HepG2 (cell line): ENCODE measurements at regions not wholly inside any gene's neighbourhood (a gene's known extent, or its start where the extent isn't known, plus 50 kb on each side); places are given as distances from the start of the nearest gene placed in this dataset.

ENCODE experiments used
- ATAC-seq: fragments of 200-7000 bp; cut with Tn5 transposase; 3 replicates; pipeline ENCODE4 v1.9.1; 2020; ENCODE audit warnings: mild to moderate bottlenecking, moderate library complexity
- BruUV-seq: library from RNA; stranded (reverse); fragments of 400-500 nt; replicated peaks from 2 replicates; lab custom pipeline; 2021; lab: Mats Ljungman, UMichigan
- CTCF ChIA-PET: fragments of 300-600 bp; formaldehyde crosslinking; extraction: SDS; loops from one replicate; lab custom pipeline; 2021; ENCODE audit warnings: low total read pairs, inconsistent platforms, low intra/inter-chr PET ratio; lab: Yijun Ruan, JAX
- POLR2A ChIA-PET: fragments of 350-600 bp; sonication (Branson Sonifier 250); formaldehyde crosslinking; loops from one replicate; lab custom pipeline; 2020; ENCODE audit warnings: antibody characterized with exemption, inconsistent platforms; lab: Yijun Ruan, JAX
- DNase-seq: peaks from one replicate; pipeline ENCODE4 v3.0.0-alpha.2; 2015; ENCODE audit warnings: low spot score
- FAIRE-seq: peaks from 3 replicates; lab custom pipeline; 2011; peaks lifted over from hg19 to GRCh38; lab: Jason Lieb, UNC
- H2AFZ ChIP-seq: one replicate; pipeline ENCODE4 v1.6.1; 2011; ENCODE audit warnings: low read length, inconsistent platforms
- H3K27ac ChIP-seq: fragments of 300-600 bp; 3 replicates; pipeline ENCODE4 v1.8.0; 2011; ENCODE audit warnings: mixed run types, mild to moderate bottlenecking, mixed read lengths, low read length, inconsistent platforms; ENCODE audit not compliant: insufficient read depth; ENCODE audit errors: extremely low read length
- H3K27me3 ChIP-seq, 2 experiments: fragments of 200-600 bp in 1 of 2; 2 replicates in 1 of 2; 3 replicates in 1 of 2; pipeline versions ENCODE4 v1.6.0 to v1.8.0; 2011; ENCODE audit warnings: low read length in 2 of 2, mild to moderate bottlenecking in 2 of 2, moderate library complexity in 2 of 2, inconsistent platforms in 1 of 2; ENCODE audit not compliant: insufficient read depth in 2 of 2, control insufficient read depth in 1 of 2
- H3K36me3 ChIP-seq, 2 experiments: fragments of 200-600 bp in 1 of 2; replicated peaks in 1 of 2; 2 replicates in 1 of 2; 3 replicates in 1 of 2; pipeline versions ENCODE4 v1.5.1 to v1.8.0; 2011; ENCODE audit warnings: low read length in 2 of 2, inconsistent platforms in 1 of 2; ENCODE audit not compliant: insufficient read depth in 2 of 2, control insufficient read depth in 1 of 2
- H3K4me1 ChIP-seq: 2 replicates; pipeline ENCODE4 v1.5.1; 2012; ENCODE audit warnings: low read length, inconsistent platforms; ENCODE audit not compliant: insufficient read depth
- H3K4me2 ChIP-seq: 2 replicates; pipeline ENCODE4 v1.6.0; 2011; ENCODE audit warnings: low read depth, low read length, inconsistent platforms
- H3K4me3 ChIP-seq, 3 experiments: fragments of 200-600 bp in 1 of 3; sonication (generic), shearing (Covaris generic) in 1 of 3; replicated peaks in 1 of 3; 2 replicates each; pipeline ENCODE4 v1.5.1; 2011 to 2016; ENCODE audit warnings: low read length in 3 of 3, inconsistent platforms in 2 of 3, low read depth in 2 of 3, mild to moderate bottlenecking in 2 of 3, control low read depth in 1 of 3, mixed read lengths in 1 of 3; ENCODE audit not compliant: insufficient read depth in 1 of 3
- H3K79me2 ChIP-seq: one replicate; pipeline ENCODE4 v1.6.1; 2011; ENCODE audit warnings: low read length, inconsistent platforms; ENCODE audit not compliant: insufficient read depth
- H3K9ac ChIP-seq: 2 replicates; pipeline ENCODE4 v1.6.0; 2011; ENCODE audit warnings: mild to moderate bottlenecking, low read depth, low read length, inconsistent platforms; ENCODE audit not compliant: insufficient read depth
- H3K9me3 ChIP-seq: 2 replicates; pipeline ENCODE4 v1.5.1; 2012; ENCODE audit warnings: mild to moderate bottlenecking, low read length
- H4K20me1 ChIP-seq: 2 replicates; pipeline ENCODE4 v1.6.0; 2011; ENCODE audit warnings: inconsistent platforms, mild to moderate bottlenecking, low read length, moderate library complexity; ENCODE audit not compliant: insufficient read depth
- BATF2 ChIP-seq: sonication (generic); formaldehyde crosslinking; IDR thresholded peaks from 2 replicates; pipeline ENCODE4 v1.8.0; 2022; ENCODE audit warnings: mild to moderate bottlenecking, missing genetic modification reagents, moderate library complexity
- CHD2 ChIP-seq: IDR thresholded peaks from 2 replicates; pipeline ENCODE4 v1.6.1; 2011; ENCODE audit warnings: low read depth, low read length, improper control_type of control experiment
- CREBL2 ChIP-seq: sonication (generic); formaldehyde crosslinking; IDR thresholded peaks from 2 replicates; pipeline ENCODE4 v1.8.1; 2023; ENCODE audit warnings: missing genetic modification reagents, mild to moderate bottlenecking, borderline replicate concordance
- DBP ChIP-seq: sonication (generic); formaldehyde crosslinking; IDR thresholded peaks from 2 replicates; pipeline ENCODE4 v1.4.0; 2020; ENCODE audit warnings: missing genetic modification reagents; ENCODE audit errors: not compliant biosample characterization
- DNMT1 ChIP-seq: sonication (generic); formaldehyde crosslinking; IDR thresholded peaks from 2 replicates; pipeline ENCODE4 v1.5.1; 2020; ENCODE audit warnings: mild to moderate bottlenecking, missing genetic modification reagents
- FOSL1 ChIP-seq: sonication (generic); formaldehyde crosslinking; IDR thresholded peaks from 2 replicates; pipeline ENCODE4 v1.9.0; 2021; ENCODE audit warnings: missing genetic modification reagents, borderline replicate concordance
- KLF12 ChIP-seq: sonication (generic); formaldehyde crosslinking; IDR thresholded peaks from 2 replicates; pipeline ENCODE4 v1.4.0; 2020; ENCODE audit warnings: missing genetic modification reagents, borderline replicate concordance
- KLF6 ChIP-seq: IDR thresholded peaks from 2 replicates; pipeline ENCODE4 v1.8.0; 2016; ENCODE audit warnings: missing biosample characterization, missing genetic modification reagents
- NR2F1 ChIP-seq, 2 experiments: fragments of 450-650 bp in 1 of 2; formaldehyde crosslinking in 1 of 2; IDR thresholded peaks; 2 replicates each; pipeline versions ENCODE4 v1.5.0 to v1.6.1; 2016 to 2020; ENCODE audit warnings: mild to moderate bottlenecking in 1 of 2, missing compliant biosample characterization in 1 of 2, missing genetic modification reagents in 1 of 2, moderate library complexity in 1 of 2
- PRDM4 ChIP-seq: sonication (generic); formaldehyde crosslinking; IDR thresholded peaks from 2 replicates; pipeline ENCODE4 v1.9.0; 2021; ENCODE audit warnings: missing genetic modification reagents, borderline replicate concordance
- RNF2 ChIP-seq: fragments of 450-650 bp; conservative IDR thresholded peaks from 2 replicates; pipeline ENCODE4 v1.6.1; 2016; ENCODE audit warnings: low read depth
- TARDBP ChIP-seq: sonication (generic); formaldehyde crosslinking; IDR thresholded peaks from 2 replicates; pipeline ENCODE4 v1.8.0; 2022; ENCODE audit warnings: mild to moderate bottlenecking, missing genetic modification reagents
- TCF12 ChIP-seq, 2 experiments: fragments of 450-650 bp in 1 of 2; sonication (generic) in 1 of 2; formaldehyde crosslinking in 1 of 2; IDR thresholded peaks; 2 replicates each; pipeline versions ENCODE4 v1.6.1 to v1.8.0; 2017 to 2022; ENCODE audit warnings: antibody characterized with exemption in 1 of 2, mild to moderate bottlenecking in 1 of 2, missing genetic modification reagents in 1 of 2, moderate library complexity in 1 of 2
- ZFX ChIP-seq: sonication (generic); formaldehyde crosslinking; IDR thresholded peaks from 2 replicates; pipeline ENCODE4 v1.4.0; 2020; ENCODE audit warnings: mild to moderate bottlenecking, low read depth, missing genetic modification reagents, moderate library complexity
- ZNF574 ChIP-seq: sonication (generic); formaldehyde crosslinking; IDR thresholded peaks from 2 replicates; pipeline ENCODE4 v1.4.0; 2020; ENCODE audit warnings: missing genetic modification reagents
- ZNF670 ChIP-seq: sonication (generic); formaldehyde crosslinking; IDR thresholded peaks from 2 replicates; pipeline ENCODE4 v1.8.0; 2022; ENCODE audit warnings: mild to moderate bottlenecking, missing genetic modification reagents, borderline replicate concordance
- ZNF776 ChIP-seq: sonication (generic); formaldehyde crosslinking; IDR thresholded peaks from 2 replicates; pipeline ENCODE4 v1.4.0; 2020; ENCODE audit warnings: mild to moderate bottlenecking, missing genetic modification reagents
- WGBS: methylation state at CpG from one replicate; pipeline ENCODE4 v1.1.6; 2017; ENCODE audit warnings: low lambda C conversion rate; 5-methylcytosine and 5-hydroxymethylcytosine counted together
- in situ Hi-C: cut with HindIII; loops from 2 replicates; pipeline ENCODE4 v1.10.0; 2017; ENCODE audit warnings: low pct_unique_long_range_greater_than_20kb; ENCODE audit not compliant: extremely low pct_ligation_motif_present
- intact Hi-C: fragments of 100-400 bp; cut with micrococcal nuclease; formaldehyde crosslinking; loops from one replicate; pipeline ENCODE4 v1.10.0; 2022; ENCODE audit not compliant: unreplicated experiment

- no peaks in the 10 kb centered on the region for H3K9me3 ChIP-seq
- in situ Hi-C loops = no loop called here
- TF ChIP-seq FOSL1 (CRISPR knock-in tag) = no peak
- TF ChIP-seq KLF6 (CRISPR knock-in tag) = no peak
- no peak for TF ChIP-seq ZFX (CRISPR knock-in tag)
- TF ChIP-seq ZNF574 (CRISPR knock-in tag) = no peak
- TF ChIP-seq RNF2 = no peak
- no peak for TF ChIP-seq DBP (CRISPR knock-in tag)
- TF ChIP-seq TARDBP (CRISPR knock-in tag) = no peak
- TF ChIP-seq NR2F1 (CRISPR knock-in tag; IDR thresholded peaks at IDR 0.05) = no peak
- no peak for TF ChIP-seq ZNF670 (CRISPR knock-in tag)
- no peak for TF ChIP-seq PRDM4 (CRISPR knock-in tag)
- TF ChIP-seq CHD2 = no peak
- TF ChIP-seq CREBL2 = no peak
- no peak for TF ChIP-seq BATF2 (CRISPR knock-in tag)
- no peak for TF ChIP-seq ZNF776
- TF ChIP-seq DNMT1 (CRISPR knock-in tag) = no peak
- no peak for TF ChIP-seq KLF12 (CRISPR knock-in tag)
- TF ChIP-seq TCF12 (IDR thresholded peaks at IDR 0.05) = no peak
- no peak for TF ChIP-seq TCF12 (CRISPR knock-in tag; IDR thresholded peaks at IDR 0.05)
- DNase-seq (no peak), ATAC-seq (no peak), FAIRE-seq (no peak)
- no peak overlapping the region for H3K4me3 ChIP-seq
- ChIA-PET POLR2A (no interaction called here), CTCF (no interaction called here)
- BruUV-seq = no TSS peak
- no peaks in the 10 kb centered on the region for H3K79me2 ChIP-seq
- no peak overlapping the region for H3K4me2 ChIP-seq
- H3K36me3 ChIP-seq = no peaks in the 10 kb centered on the region
- no peak overlapping the region for H3K27ac ChIP-seq
- H4K20me1 ChIP-seq = no peaks in the 10 kb centered on the region
- 17% methylated on average over 3 of the region's 3 CpGs for WGBS
- H3K4me1 ChIP-seq = no peaks in the 10 kb centered on the region
- H3K27me3 ChIP-seq = no peaks in the 10 kb centered on the region; a peak in 1 of 5 replicates
- intact Hi-C loops = no loop called here
- H3K9ac ChIP-seq = no peak overlapping the region
- no peak overlapping the region for H2AFZ ChIP-seq
Observed at GRCh38 chr1:38530957-38531356, 328.6 kb downstream of the RRAGC start.
